ENCODE measurements at regions not wholly inside any gene's neighbourhood (a gene's known extent, or its start where the extent isn't known, plus 50 kb on each side); places are given as distances from the start of the nearest gene placed in this dataset.
"Not testable (repeated sequence)": the region's sequence is repeated elsewhere in the genome, so short reads cannot be mapped to it uniquely, and the experiment has no call there.

GRCh38 chr3:110618512-110619226 is 452.9 kb upstream of the NECTIN3 start:
- H3K4me3 Mint-ChIP-seq, result no peak overlapping the region
- ATAC-seq (ENCODE audit: low read depth in 2 of 2) (no peak), DNase-seq (no peak)
- H3K27me3 Mint-ChIP-seq, result peaks cover 0 to 11% (median 0%) of the 10 kb centered on the region in 3 donors
- no peaks in the 10 kb centered on the region for H3K36me3 Mint-ChIP-seq
- no peak overlapping the region for H3K27ac Mint-ChIP-seq
- peaks cover 0 to 6% (median 0%) of the 10 kb centered on the region in 7 donors for H3K9me3 Mint-ChIP-seq
- no peaks in the 10 kb centered on the region for H3K4me1 Mint-ChIP-seq

DNA sequence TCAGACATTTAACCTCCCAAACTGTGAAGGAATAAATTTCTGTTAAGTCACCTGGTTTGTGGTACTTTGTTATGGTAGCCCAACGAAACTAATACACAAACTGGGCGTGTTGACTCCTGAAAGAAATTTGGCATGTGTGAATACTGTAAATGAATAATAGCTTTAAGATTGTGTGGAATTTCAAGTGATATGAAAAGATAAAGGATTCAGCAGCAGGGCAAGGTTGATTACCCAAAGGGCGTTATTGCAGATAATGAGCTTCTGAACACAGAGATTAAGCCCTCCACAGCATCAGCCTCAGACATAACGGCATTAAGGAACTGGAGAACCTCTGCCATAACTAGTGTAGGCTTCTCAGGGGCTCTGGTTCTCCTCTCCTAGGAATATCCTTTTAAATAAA is 451.5 kb upstream of the NECTIN3 start:
- H3K9me3 Mint-ChIP-seq, result peaks cover 0 to 4% (median 0%) of the 10 kb centered on the region in 7 donors
- no peak overlapping the region for H3K27ac Mint-ChIP-seq
- DNase-seq, result no peak
- ATAC-seq (ENCODE audit: low read depth in 2 of 2), result no peak
- no peaks in the 10 kb centered on the region for H3K36me3 Mint-ChIP-seq
- no peak overlapping the region for H3K4me3 Mint-ChIP-seq
- H3K27me3 Mint-ChIP-seq, result peaks cover 0 to 11% (median 0%) of the 10 kb centered on the region in 3 donors
- no peaks in the 10 kb centered on the region for H3K4me1 Mint-ChIP-seq

- Mint-ChIP-seq H3K9me3 (peaks cover 0 to under 1% (median 0%) of the 10 kb centered on the region in 7 donors), H3K36me3 (no peaks in the 10 kb centered on the region), H3K27ac (no peak overlapping the region), H3K4me3 (no peak overlapping the region), H3K4me1 (peaks cover 5 to 11% (median 10%) of the 10 kb centered on the region in 3 donors), H3K27me3 (peaks cover 0 to 11% (median 0%) of the 10 kb centered on the region in 3 donors)
- ATAC-seq (ENCODE audit: low read depth in 2 of 2) (peak in 1 of 2 donors; percentile 20), DNase-seq (no peak)
Measured at GRCh38 chr3:110623571-110623970, 448.0 kb upstream of the NECTIN3 start.

DNA sequence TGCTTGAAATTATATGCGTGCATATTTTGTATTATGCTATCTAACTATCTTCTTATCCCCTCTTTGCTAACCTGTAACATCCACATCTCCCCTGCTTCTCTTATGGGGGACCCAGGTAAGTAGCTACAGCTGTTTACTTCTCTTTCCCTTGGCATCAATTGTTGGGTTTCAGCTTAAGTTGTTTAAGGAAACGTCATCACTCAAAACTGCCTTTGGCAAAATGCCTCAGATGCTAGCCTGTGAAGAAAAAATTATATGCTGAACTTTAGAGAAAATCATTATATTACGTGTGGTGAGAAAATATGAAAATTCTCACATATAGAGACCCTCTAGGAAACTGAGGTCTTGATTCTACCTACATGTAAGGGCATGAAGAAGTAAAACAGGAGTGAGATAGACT is 447.0 kb upstream of the NECTIN3 start:
- peaks cover 0 to 10% (median 0%) of the 10 kb centered on the region in 3 donors for H3K27me3 Mint-ChIP-seq
- no peak overlapping the region for H3K4me3 Mint-ChIP-seq
- H3K4me1 Mint-ChIP-seq, result peaks cover 5 to 11% (median 10%) of the 10 kb centered on the region in 3 donors
- H3K36me3 Mint-ChIP-seq, result no peaks in the 10 kb centered on the region
- ATAC-seq (ENCODE audit: low read depth in 2 of 2) (no peak), DNase-seq (no peak)
- H3K9me3 Mint-ChIP-seq, result no peaks in the 10 kb centered on the region
- H3K27ac Mint-ChIP-seq, result no peak overlapping the region

- H3K27me3 Mint-ChIP-seq, result peaks cover 0 to 4% (median 0%) of the 10 kb centered on the region in 3 donors
- peaks cover 5 to 11% (median 10%) of the 10 kb centered on the region in 3 donors for H3K4me1 Mint-ChIP-seq
- H3K27ac Mint-ChIP-seq, result no peak overlapping the region
- no peaks in the 10 kb centered on the region for H3K9me3 Mint-ChIP-seq
- DNase-seq (no peak), ATAC-seq (ENCODE audit: low read depth in 2 of 2) (no peak)
- H3K4me3 Mint-ChIP-seq, result peak overlapping the region in 1 of 8 donors; percentile 13
- H3K36me3 Mint-ChIP-seq, result no peaks in the 10 kb centered on the region
Measured at GRCh38 chr3:110625201-110625747, 446.3 kb upstream of the NECTIN3 start.

- H3K9me3 Mint-ChIP-seq, H3K27me3 Mint-ChIP-seq, H3K36me3 Mint-ChIP-seq: not testable (repeated sequence)
- Mint-ChIP-seq H3K4me3 (peak overlapping the region; percentile 60 to 87 (median 79)), H3K4me1 (peaks cover 5 to 11% (median 10%) of the 10 kb centered on the region in 3 donors), H3K27ac (peak overlapping the region in 5 of 6 donors; percentile 46 to 92 (median 73))
- ATAC-seq (ENCODE audit: low read depth in 2 of 2) (peak; percentile 49 to 70), DNase-seq (peak; percentile 9)
Measured at GRCh38 chr3:110626652-110627111, 444.9 kb upstream of the NECTIN3 start.

- ATAC-seq (ENCODE audit: low read depth in 2 of 2) (no peak), DNase-seq (no peak)
- H3K9me3 Mint-ChIP-seq, result peaks cover 0 to 3% (median 0%) of the 10 kb centered on the region in 7 donors
- H3K4me3 Mint-ChIP-seq, result no peak overlapping the region
- peak overlapping the region in 1 of 6 donors; percentile 28 for H3K27ac Mint-ChIP-seq
- no peaks in the 10 kb centered on the region for H3K27me3 Mint-ChIP-seq
- no peaks in the 10 kb centered on the region for H3K36me3 Mint-ChIP-seq
- peaks cover 5 to 11% (median 10%) of the 10 kb centered on the region in 3 donors for H3K4me1 Mint-ChIP-seq
Measured at GRCh38 chr3:110628650-110629301, 442.8 kb upstream of the NECTIN3 start.

GRCh38 chr3:110629917-110630316 is 441.7 kb upstream of the NECTIN3 start:
- H3K27ac Mint-ChIP-seq, result no peak overlapping the region
- no peaks in the 10 kb centered on the region for H3K36me3 Mint-ChIP-seq
- peaks cover 0 to 3% (median 0%) of the 10 kb centered on the region in 7 donors for H3K9me3 Mint-ChIP-seq
- DNase-seq (no peak), ATAC-seq (ENCODE audit: low read depth in 2 of 2) (no peak)
- peaks cover 5 to 11% (median 10%) of the 10 kb centered on the region in 3 donors for H3K4me1 Mint-ChIP-seq
- no peak overlapping the region for H3K4me3 Mint-ChIP-seq
- H3K27me3 Mint-ChIP-seq, result no peaks in the 10 kb centered on the region

DNA sequence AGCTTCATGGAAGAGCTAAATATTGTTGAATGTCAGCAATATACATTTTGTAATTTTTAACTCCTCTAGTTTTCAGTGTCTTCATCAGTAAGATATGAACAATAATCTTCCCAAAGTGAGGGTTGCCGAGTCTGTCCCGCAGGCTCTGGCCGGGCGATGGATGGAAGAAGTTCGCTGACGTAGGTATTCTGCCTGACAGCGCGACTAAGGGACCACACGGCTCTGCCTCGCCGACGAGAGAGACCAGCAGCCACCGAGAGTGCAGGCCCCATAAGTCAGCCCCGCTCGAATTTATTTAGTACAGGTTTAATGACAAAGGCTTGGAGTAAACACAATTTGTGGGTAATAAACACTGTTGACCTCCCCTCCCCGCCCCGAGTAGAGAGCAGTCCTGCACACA is 427.4 kb upstream of the NECTIN3 start:
- no peaks in the 10 kb centered on the region for H3K27me3 Mint-ChIP-seq
- no peak overlapping the region for H3K27ac Mint-ChIP-seq
- peaks cover 0 to 3% (median 0%) of the 10 kb centered on the region in 7 donors for H3K9me3 Mint-ChIP-seq
- H3K4me1 Mint-ChIP-seq, result no peaks in the 10 kb centered on the region
- DNase-seq (no peak), ATAC-seq (ENCODE audit: low read depth in 2 of 2) (no peak)
- H3K4me3 Mint-ChIP-seq, result no peak overlapping the region
- H3K36me3 Mint-ChIP-seq, result no peaks in the 10 kb centered on the region

- H3K27me3 Mint-ChIP-seq, result no peaks in the 10 kb centered on the region
- H3K4me1 Mint-ChIP-seq, result no peaks in the 10 kb centered on the region
- no peak for DNase-seq
- no peak overlapping the region for H3K4me3 Mint-ChIP-seq
- peaks cover 0 to 3% (median 0%) of the 10 kb centered on the region in 7 donors for H3K9me3 Mint-ChIP-seq
- no peaks in the 10 kb centered on the region for H3K36me3 Mint-ChIP-seq
- no peak for ATAC-seq (ENCODE audit: low read depth in 2 of 2)
- H3K27ac Mint-ChIP-seq, result no peak overlapping the region
Measured at GRCh38 chr3:110646055-110646454, 425.6 kb upstream of the NECTIN3 start.

- no peak for ATAC-seq (ENCODE audit: low read depth in 2 of 2)
- H3K27me3 Mint-ChIP-seq, result no peaks in the 10 kb centered on the region
- H3K36me3 Mint-ChIP-seq, result no peaks in the 10 kb centered on the region
- H3K27ac Mint-ChIP-seq, result no peak overlapping the region
- H3K4me3 Mint-ChIP-seq, result no peak overlapping the region
- DNase-seq, result no peak
- peaks cover 0 to 3% (median 0%) of the 10 kb centered on the region in 7 donors for H3K9me3 Mint-ChIP-seq
- H3K4me1 Mint-ChIP-seq, result no peaks in the 10 kb centered on the region
Measured at GRCh38 chr3:110646496-110646895, 425.1 kb upstream of the NECTIN3 start.

GRCh38 chr3:110647586-110647985 is 424.0 kb upstream of the NECTIN3 start:
- ATAC-seq (ENCODE audit: low read depth in 2 of 2) (no peak), DNase-seq (no peak)
- Mint-ChIP-seq H3K36me3 (no peaks in the 10 kb centered on the region), H3K9me3 (peaks cover 0 to 3% (median 0%) of the 10 kb centered on the region in 7 donors), H3K4me3 (no peak overlapping the region), H3K27ac (no peak overlapping the region), H3K27me3 (no peaks in the 10 kb centered on the region), H3K4me1 (no peaks in the 10 kb centered on the region)

- Mint-ChIP-seq H3K27me3 (peaks cover 0 to 5% (median 0%) of the 10 kb centered on the region in 3 donors), H3K36me3 (no peaks in the 10 kb centered on the region), H3K4me3 (no peak overlapping the region), H3K9me3 (peaks cover 0 to 5% (median 0%) of the 10 kb centered on the region in 7 donors), H3K4me1 (no peaks in the 10 kb centered on the region), H3K27ac (no peak overlapping the region)
- no peak for DNase-seq
- ATAC-seq (ENCODE audit: low read depth in 2 of 2), result no peak
Measured at GRCh38 chr3:110650741-110651140, 420.9 kb upstream of the NECTIN3 start.

Measured in naive B cell (primary cell).